DMS153 treated with DMSO at 0.1 percent for 48 hours (cell line): ENCODE measurements at regions not wholly inside any gene's neighbourhood (a gene's known extent, or its start where the extent isn't known, plus 50 kb on each side); places are given as distances from the start of the nearest gene placed in this dataset.

Source experiments
- DNase-seq: peaks from one replicate; lab custom pipeline; 2025; ENCODE audit not compliant: unreplicated experiment; lab: John Stamatoyannopoulos, UW

GRCh38 chr6:167437888-167438484, 113.1 kb downstream of the TTLL2 start:
- no peak for DNase-seq

GRCh38 chr6:167441715-167442206, 116.9 kb downstream of the TTLL2 start:
- DNase-seq: no peak

- DNase-seq: no peak
Observed at GRCh38 chr6:167442245-167442644, 117.4 kb downstream of the TTLL2 start.

- DNase-seq: no peak
Observed at GRCh38 chr6:167442796-167443680, 118.2 kb downstream of the TTLL2 start.

- DNase-seq: no peak
Observed at GRCh38 chr6:167444602-167445346, 119.9 kb downstream of the TTLL2 start.

GRCh38 chr6:167445568-167445967, 120.7 kb downstream of the TTLL2 start:
- no peak for DNase-seq

- DNase-seq: no peak
Observed at GRCh38 chr6:167446046-167446445, 121.2 kb downstream of the TTLL2 start.

GRCh38 chr6:167446971-167447370, 122.1 kb downstream of the TTLL2 start:
- no peak for DNase-seq

GRCh38 chr6:167448378-167448777, 123.5 kb downstream of the TTLL2 start:
- DNase-seq: no peak

- DNase-seq: no peak
Observed at GRCh38 chr6:167449094-167449861, 124.4 kb downstream of the TTLL2 start.

GRCh38 chr6:167450626-167451025, 125.7 kb downstream of the TTLL2 start:
- no peak for DNase-seq

- no peak for DNase-seq
Observed at GRCh38 chr6:167452338-167453081, 127.6 kb downstream of the TTLL2 start.

GRCh38 chr6:167453082-167453446, 128.2 kb downstream of the TTLL2 start:
- DNase-seq: no peak

GRCh38 chr6:167454003-167454402, 129.1 kb downstream of the TTLL2 start:
- no peak for DNase-seq

- DNase-seq: peak; percentile 22
Observed at GRCh38 chr6:167455371-167455770, 130.5 kb downstream of the TTLL2 start.

- DNase-seq: no peak
Observed at GRCh38 chr6:167462514-167463312, 137.8 kb downstream of the TTLL2 start.

- DNase-seq: no peak
Observed at GRCh38 chr6:167464177-167464576, 139.3 kb downstream of the TTLL2 start.

- no peak for DNase-seq
Observed at GRCh38 chr6:167465482-167465881, 140.6 kb downstream of the TTLL2 start.

- DNase-seq: no peak
Observed at GRCh38 chr6:167467282-167467681, 142.4 kb downstream of the TTLL2 start.
